GM18502 (cell line): ENCODE measurements at regions not wholly inside any gene's neighbourhood (a gene's known extent, or its start where the extent isn't known, plus 50 kb on each side); places are given as distances from the start of the nearest gene placed in this dataset.

Experiments
- ATAC-seq: cut with Tn5 transposase; IDR thresholded peaks from one replicate; pipeline ENCODE4 v1.9.1; 2021; ENCODE audit warnings: mild to moderate bottlenecking; ENCODE audit not compliant: unreplicated experiment, poor library complexity

DNA sequence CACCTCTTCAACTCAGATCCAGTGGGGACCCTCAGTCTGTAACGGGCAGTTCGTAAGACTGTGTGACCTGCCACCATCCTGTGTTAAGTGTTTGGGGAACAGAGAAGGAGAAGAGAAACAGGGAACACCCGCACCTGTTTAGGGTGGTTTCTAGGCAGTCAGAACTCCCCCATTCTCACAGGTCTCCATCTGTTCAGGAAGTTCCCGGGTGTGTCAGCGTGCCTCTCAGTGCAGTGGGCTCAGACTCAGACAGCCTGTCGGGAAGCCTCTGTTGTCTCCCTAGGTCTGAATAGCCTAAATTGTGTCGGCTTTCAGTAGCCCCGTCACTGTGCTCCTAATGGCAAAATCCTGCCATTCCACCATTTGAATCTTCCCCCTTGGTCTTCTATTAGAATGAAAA is 256.6 kb downstream of the LOXHD1 start:
- ATAC-seq: no peak

DNA sequence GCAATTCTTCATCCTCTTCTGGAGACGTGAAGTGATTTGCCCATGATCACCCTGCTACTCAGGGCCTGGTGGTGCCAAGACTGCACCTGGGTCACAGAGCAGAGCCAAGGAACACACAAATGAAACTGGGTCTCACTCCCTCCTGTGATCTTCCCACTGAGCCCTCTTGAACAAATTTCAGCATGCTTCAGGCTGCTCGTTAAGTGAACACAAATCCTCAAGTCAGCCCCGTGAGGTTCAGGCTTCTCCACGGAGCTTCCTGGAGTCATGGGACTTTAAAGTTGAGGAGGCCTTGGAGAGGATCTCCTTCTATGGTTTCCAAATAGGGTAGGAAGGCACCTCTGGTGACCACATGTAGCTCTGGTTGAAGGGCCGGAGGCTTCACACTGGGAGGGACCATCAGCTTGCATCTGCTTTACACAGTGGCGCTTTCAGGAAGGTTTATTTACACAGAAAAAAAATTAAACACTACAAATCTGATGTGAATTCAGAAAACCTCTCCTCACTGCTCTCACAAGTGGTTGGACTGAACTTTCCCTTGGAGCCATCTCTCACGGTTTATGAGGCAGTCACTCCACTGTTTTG is 255.4 kb downstream of the LOXHD1 start:
- ATAC-seq: no peak

DNA sequence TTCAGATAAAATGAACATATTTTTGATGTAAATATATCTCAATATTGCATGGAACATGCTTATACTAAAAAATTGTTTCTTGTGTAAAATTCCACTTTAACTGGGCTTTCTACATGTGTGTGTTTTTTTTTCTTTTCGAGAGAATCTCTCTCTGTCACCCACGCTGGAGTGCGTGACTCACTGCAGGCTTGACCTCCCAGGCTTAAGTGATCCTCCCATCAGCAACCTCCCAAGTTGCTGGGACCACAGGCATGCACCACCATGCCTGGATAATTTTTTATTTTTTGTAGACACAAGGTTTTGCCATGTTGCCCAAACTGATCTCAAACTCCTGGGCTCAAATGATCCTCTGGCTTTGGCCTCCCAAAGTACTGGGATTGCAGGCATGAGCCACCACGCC is 254.6 kb downstream of the LOXHD1 start:
- no peak for ATAC-seq

DNA sequence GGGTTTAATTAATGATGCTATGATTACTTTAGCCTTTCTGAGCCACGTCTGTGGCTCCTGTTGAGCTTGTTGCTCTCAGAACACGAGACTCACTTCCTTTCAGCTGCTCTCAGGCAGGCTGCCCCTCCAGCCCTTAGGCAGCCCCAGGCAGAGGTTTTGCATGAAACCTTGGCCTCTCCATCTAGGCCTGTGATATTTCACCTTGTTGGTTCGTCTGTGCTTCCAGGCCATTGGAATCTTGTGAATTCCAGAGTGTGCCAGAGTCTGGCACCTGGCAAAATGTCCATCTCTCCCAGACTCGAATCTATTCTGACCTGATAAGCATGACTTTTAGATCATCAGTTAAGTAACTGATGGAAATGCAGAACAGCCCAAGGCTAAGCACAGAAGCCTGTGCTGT is 254.1 kb downstream of the LOXHD1 start:
- ATAC-seq: no peak

DNA sequence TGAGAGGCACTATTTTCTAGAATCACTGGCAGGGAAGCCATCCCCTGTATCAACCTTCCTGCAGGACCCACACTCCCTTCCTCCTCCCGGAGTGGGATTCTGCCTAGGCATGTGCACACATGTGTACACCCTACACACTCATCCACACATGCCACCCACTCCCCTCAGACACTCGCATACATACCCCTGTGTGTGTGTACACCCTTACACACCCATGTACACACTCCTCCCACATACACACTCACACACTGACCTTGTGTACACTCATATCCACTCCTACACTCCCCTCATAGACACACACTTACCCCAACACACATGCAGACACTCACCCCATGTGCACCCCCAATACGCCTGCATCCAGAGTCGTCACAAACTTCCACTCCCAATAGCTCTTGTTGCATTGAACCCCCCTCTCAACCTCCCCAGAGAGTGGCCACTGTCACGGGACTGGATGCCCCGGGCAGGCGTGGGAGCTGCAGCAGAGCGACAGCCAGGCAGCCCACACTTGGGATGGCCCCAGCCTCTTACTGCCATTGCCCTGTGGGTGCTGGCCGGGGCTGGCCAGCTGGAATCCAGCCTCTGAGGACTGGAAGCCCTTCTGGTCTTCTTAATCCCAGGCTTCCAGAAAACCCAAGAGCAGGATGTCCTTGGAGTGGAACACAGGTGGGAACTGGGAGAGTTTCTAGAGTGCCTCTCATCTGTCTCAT is 251.0 kb downstream of the LOXHD1 start:
- ATAC-seq: no peak

DNA sequence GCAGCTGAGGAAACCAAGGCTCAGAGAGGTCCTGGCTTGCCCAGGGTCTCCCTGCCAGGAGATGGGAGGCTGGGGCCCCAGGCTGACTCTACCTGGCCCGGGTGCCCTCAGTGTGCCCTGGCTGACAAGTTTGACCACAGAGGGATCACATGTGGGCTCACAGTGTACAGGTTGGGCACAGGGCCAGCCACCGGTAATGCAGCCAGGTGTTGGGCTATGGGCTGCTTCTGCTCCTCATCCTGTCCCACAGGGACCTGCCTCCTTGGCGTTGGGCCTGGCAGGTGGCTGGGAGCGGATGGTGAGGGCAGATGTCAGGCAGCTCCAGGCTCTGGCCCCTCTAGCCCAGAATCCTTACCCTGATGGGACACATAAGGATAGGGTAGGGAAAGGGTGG is 250.5 kb downstream of the LOXHD1 start:
- no peak for ATAC-seq

DNA sequence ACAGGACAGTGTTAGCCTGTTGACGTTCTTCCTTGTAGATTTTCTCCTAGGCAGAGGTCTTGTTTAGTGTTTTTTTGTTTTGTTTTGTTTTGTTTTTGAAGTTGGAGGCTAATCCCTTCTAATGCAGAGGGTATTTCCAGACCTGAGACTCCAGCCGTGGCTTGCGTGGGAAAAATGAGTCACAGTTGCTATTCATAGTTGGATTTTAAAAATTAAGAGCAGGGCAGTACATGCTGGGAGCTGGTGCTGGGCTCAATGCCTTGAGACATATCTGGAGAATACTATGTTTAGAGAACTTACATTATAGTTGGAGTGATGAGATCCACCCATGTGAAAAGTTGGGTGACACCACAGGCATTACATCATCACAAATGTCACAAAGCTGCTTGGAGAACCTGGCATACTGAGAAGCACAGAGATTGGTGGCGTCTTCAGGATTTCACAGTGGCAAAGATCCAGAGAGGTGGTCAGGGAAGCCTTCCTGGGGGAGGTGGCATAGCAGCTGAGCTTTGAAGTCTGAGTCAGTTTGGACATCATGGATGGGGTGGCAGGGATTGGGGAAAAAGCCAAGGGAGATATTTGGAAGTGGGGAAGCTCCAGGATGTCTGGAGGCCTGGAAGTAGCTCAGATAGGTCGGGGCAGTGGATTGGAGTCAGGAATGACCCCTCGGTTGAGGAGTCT is 249.4 kb downstream of the LOXHD1 start:
- no peak for ATAC-seq

DNA sequence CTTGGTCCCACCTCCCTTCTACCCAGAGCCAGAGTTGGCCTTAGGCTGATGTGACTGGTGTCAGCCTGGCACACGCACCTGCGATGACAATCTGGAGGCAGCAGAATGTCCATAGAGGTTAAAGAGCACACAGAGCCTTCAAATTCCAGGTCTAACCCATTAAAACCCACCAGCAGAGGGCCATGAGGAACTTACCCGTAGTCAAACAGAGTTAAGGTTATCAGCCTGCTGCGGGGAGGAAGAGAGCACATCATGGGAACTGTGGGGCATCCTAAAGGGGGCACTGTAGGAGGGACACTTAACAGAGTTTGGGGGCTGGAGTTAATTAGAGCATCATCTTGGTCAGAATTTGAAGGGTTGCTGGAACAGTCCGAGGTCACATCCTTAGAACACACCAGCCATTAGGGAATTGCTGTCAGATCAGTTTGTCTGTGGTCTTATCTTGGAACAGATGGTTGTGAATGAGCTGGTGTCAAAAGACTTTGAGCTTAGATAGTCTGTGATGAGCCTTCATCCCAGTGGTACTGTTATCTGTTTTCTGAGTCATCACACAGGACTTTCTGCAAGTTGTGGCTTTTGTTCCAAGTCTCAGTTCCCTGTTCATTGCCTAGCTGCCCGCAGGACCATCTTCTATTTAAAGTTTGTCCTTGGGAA is 248.6 kb downstream of the LOXHD1 start:
- ATAC-seq: no peak

DNA sequence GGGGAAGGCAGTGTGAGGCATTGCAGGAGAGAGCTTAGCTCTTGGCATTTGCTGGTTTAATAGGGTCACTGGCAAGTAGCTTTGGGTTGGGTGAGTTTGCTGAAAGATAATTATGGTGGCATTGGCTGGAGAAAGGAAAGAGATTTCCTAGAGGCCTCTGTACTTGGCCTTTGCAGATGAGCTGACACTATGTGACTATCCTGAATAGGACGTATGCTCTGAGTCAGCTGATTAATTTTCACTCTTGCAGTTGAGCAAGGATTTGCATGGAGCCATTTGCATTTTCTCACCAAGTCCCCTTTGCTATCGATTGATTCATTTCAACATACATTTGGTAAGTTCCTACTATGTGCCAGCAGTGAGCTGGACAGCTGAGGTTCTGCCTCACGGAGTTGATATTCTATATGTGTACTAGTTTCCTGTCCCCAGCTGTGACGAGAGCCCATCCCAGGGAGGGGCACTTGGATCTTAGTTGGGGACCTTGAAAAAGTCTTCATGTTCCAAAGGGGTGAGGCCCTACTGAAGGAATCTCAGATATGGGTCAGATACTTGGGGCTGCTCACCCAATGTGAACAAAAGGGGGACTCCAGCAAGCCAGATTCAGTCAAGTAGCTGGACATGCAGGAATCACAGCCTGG is 245.7 kb downstream of the LOXHD1 start:
- ATAC-seq: no peak

DNA sequence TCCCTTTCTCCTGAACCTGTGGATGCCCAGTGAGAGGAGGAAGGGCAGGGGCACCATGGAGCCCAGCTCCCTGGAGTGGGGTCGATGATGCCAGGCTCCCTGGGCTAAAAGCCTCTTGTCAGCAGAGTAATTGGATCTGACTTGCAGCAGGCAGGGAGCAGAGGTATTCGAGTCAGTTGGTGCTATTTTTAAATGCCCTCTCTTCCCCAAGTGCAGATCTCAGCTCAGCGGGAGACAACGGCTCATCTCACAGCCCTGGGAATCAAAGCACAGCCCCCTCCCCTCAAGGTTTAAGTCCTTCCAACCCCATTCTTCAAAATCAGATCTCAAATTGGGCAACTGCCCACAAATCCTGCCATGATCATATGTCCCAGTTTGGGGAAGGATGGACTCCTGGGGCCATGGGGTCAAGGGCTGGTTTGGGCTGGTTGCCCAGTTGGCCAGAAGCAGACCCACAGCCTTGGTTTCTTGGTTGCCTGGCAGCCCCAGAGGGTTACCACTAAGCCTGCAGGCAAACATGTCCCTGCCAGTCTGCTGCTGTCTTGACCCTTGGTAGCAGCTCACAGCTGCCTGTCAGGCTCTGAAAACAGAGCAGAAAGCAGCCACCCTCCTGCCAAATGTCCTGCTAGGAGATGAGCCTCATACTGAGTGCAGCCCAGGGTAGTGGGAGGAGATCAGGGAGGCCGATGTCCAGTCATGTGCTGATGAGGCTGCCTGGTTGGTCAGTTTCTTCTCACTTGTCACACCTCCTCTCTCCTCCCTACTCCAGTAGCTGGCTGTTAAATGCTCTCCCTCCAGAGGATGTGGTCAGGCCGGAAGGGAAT is 244.9 kb downstream of the LOXHD1 start:
- ATAC-seq: no peak

DNA sequence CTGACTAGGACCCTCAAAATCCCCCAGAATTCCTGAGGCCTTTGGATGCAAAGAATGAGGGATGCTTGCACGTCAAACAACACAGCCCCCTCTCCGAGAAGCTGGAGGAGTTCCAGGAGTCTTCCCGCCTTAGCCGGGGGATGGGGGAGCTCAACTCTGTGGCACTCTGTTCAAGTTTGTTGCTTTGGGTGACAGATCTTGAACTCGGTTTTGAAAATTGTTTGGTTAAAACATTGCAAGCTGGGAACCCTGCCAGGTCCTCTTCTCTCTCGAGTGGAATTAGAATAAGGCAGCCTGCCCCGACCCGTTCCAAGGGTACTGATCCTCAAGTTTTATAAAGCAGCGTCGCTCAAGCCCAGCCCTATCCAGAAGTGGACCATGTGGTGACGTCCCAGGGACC is 244.1 kb downstream of the LOXHD1 start:
- ATAC-seq: no peak

DNA sequence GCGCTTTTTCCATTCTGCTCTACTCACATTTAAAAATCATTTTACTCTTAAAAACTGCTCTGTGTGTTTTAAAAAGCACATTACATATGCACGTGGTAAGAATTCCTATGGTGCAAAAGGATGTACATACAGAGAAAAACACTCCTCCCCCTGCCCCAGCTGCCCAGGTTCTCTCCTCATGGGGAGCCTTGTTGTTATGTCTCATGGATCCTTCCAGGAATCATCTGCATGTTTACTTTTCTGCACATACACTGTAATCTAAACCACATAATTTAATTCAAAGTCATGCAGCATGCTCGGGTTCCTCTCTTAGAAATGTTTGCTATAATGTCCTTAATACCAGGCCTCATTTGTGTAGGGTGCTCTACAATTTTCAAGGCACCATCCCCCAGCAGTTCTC is 243.3 kb downstream of the LOXHD1 start:
- no peak for ATAC-seq

DNA sequence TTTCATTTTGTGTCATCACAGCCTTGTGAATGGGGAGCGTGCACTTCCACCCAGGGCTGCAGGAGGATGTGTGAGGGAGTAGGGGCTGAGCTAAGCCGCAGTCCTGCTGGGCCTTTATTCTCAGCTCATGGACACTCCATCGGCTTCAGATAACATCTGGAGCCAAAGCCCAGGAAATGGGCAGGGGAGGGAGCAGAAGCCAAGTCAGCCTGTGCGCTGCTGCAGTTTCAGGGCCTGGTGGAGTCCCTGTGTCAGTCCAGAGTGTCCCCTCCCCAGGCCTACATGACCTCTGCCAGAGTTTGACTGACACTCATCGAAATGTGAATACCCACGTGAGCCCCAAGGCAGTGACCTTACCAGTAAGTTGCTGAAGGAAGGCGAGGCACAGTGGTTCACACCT is 242.2 kb downstream of the LOXHD1 start:
- no peak for ATAC-seq

DNA sequence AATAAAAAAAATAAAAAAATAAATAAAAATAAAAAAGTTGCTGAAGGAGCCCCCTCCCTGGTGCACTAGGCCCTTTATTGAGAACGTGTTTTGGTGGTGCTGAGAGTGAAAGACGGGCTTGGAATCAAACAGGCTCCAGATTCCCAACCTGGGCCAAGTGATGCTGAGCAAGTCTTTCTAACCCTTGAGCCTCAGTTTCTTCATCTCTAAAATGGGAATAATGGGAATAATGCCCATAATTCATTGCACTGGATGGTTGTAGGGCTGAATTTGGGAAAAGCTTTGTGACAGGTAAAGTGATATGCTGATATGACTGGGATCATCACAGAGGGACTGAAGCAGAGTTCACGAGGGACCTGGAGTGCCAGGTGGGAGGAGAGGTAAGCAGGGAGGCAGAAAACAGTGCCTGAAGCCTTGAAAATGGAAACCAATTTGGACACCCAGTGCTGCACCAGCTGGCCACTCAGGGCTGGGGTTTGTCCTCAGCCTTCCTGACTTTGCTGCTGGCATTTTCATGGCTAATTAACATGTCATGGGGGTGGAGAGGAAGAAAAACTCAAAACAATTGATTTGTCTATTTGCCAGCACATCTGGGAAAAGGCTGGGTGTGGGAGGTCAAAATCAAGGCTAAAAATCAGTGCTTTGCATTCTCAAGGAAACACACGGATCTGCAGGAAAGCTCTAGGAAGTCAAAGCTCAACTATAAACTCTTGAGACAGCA is 241.3 kb downstream of the LOXHD1 start:
- no peak for ATAC-seq

DNA sequence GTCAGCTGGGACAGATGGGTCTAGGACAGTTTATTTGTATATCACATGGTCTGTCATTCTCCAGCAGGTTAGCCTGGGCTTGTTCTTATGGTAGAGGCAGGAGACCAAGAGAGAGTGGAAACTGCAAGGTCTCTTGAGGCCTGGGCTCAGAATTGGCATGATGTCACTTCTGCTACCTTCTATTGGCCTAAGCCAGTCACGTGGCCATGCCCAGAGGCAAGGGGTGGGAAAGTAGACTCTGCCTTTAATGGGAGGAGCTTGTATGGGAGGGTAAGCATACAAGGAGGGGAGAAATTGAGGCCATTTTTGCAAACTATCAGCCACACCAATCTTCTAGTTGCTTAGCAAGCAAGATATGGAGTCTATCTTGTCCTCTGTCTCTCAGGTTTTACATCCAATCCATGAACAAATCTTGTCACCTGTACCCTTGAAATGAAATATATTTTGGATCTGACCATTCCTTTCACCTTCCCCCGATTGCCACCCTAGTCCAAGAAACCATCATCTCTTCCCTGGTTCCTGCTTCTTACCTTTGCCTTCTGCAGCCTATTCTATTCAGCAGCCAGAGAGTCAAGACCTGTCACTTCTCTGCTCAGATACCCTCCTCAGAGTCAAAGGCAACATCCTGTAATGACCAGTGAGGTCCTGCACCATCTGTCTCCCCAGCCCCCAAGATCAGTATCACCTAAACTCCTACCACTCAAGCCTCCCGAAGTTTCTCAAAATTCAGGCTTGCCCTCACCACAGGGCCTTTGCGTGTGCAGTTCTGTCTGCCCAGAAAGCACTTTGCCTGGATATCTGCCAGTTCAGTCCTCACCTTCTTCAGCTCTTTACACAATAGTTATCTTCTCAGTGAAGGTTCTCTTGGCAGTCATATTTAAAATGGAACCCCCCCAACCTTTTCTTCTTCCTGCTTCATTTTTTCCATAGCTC is 240.0 kb downstream of the LOXHD1 start:
- ATAC-seq: no peak

DNA sequence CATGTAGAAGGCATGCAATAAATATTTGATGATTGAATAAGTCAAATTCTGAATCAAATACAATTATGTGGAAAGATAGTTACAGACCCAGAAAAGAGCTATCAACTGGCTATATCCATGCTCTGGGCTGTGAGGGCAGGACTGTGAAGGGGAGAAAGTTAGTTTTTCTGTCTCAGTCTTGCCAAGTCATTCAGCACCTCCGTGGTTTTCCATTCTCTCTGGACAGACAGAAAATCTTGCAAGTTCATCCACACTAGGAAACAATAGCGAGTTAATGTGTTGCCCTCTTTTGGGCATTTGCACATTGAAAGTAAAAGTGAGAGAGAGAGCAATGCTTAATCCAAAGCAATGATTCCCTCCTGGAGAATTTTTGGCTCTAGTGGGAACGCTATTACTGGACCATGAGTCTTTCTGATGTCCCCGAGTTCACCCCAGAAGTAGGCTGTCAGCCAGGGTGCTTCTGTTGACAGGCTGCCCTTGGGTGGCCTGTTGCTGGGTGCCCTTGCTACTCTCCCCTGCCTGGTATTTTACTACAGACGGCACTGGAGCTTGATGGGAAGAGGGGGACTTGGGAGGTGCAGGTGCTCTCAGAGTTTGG is 238.3 kb downstream of the LOXHD1 start:
- no peak for ATAC-seq

DNA sequence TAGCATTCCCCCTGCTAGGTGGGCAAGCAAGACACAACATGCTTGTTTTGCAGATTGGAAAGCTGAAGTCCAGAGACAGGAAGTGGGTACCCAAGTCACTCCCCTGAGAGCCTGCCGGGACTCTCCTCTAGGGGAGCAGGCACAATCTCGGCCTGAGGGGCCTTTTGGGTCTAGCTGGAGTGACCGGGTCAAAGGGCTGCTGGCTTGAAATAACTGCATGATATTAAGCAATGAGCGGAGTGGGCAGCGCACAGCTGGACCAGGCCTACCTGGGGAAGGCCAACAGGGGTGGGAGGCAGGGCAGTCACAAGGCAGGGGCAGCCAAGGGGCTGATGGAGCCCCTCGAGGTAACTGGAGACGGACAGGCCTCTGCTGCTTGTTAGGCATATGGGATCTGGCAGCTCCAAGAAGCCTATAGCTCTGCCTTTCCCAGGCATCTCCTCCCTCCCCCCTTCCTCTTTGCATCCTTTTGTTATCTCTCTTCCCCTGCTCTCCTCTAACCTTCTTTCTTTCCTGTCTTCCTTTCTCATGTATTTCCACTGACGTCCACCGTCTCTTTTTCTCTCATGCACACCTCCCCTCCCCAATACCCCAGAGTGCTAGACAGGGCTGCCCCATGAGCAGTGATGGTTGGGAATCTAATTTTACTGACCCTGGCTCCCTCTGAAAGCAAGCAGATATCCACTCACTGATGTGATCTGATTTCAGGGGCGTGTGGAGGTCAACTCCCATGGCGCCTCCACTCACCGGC is 237.5 kb downstream of the LOXHD1 start:
- ATAC-seq: no peak
